ENCODE measurements at regions not wholly inside any gene's neighbourhood (a gene's known extent, or its start where the extent isn't known, plus 50 kb on each side); places are given as distances from the start of the nearest gene placed in this dataset.

GRCh38 chr3:194083637-194084224 is 52.2 kb upstream of the HES1 start:
- TF ChIP-seq POLR2A (IDR thresholded peaks at IDR 0.05): no peak
- TF ChIP-seq CTCF (IDR thresholded peaks at IDR 0.05): no peak

Data from esophagus squamous epithelium (tissue), 4 donors.